ENCODE measurements at regions not wholly inside any gene's neighbourhood (a gene's known extent, or its start where the extent isn't known, plus 50 kb on each side); places are given as distances from the start of the nearest gene placed in this dataset.
"Not testable (repeated sequence)": the region's sequence is repeated elsewhere in the genome, so short reads cannot be mapped to it uniquely, and the experiment has no call there.

GRCh38 chr10:7108141-7108540, 302.7 kb downstream of the SFMBT2 start:
- H3K79me1 ChIP-seq (ENCODE audit: low read depth, low read length): no peaks in the 10 kb centered on the region
- no peak overlapping the region for H2BK5ac ChIP-seq (ENCODE audit: low read length)
- no peak overlapping the region for H3K4me3 ChIP-seq (ENCODE audit: low read length in 2 of 2)
- no peaks in the 10 kb centered on the region for H3K4me1 ChIP-seq (ENCODE audit: control insufficient read depth in 2 of 2, insufficient read depth in 1 of 2, low read depth in 1 of 2, low read length in 2 of 2)
- H2AFZ ChIP-seq (ENCODE audit: low read length): no peak overlapping the region
- no peak overlapping the region for H3K4me2 ChIP-seq (ENCODE audit: insufficient read depth, low read length, poor library complexity, severe bottlenecking)
- no peaks in the 10 kb centered on the region for H3K27me3 ChIP-seq (ENCODE audit: control insufficient read depth in 3 of 3, insufficient read depth in 3 of 3, low read depth in 1 of 3, low read length in 3 of 3)
- no CpG with 5 or more reads among the region's 3 CpGs for WGBS, 2 donors (ENCODE audit: extremely low coverage in 2 of 2, insufficient read length in 2 of 2, insufficient replicate concordance in 1 of 2)
- H2BK120ac ChIP-seq (ENCODE audit: low read depth, low read length): no peak overlapping the region
- no peak overlapping the region for H4K91ac ChIP-seq (ENCODE audit: low read depth, low read length, poor library complexity)
- peaks cover 0 to 2% of the 10 kb centered on the region in 2 donors for H3K9me3 ChIP-seq (replicated peaks in 1 of 2; ENCODE audit: control insufficient read depth in 2 of 2, insufficient read depth in 1 of 2, low read depth in 1 of 2, low read length in 2 of 2)
- H3K27ac ChIP-seq (replicated peaks; ENCODE audit: low read length): no peak overlapping the region
- no peak overlapping the region for H3K4ac ChIP-seq (ENCODE audit: low read length)
- no peak overlapping the region for H2AK5ac ChIP-seq (ENCODE audit: low read depth, low read length)
- H3K14ac ChIP-seq (ENCODE audit: low read length): no peak overlapping the region
- H4K8ac ChIP-seq (ENCODE audit: low read depth, low read length): no peak overlapping the region
- H2BK12ac ChIP-seq (ENCODE audit: low read length): no peak overlapping the region
- no peak for DNase-seq (ENCODE audit: low spot score)
- H3K18ac ChIP-seq (ENCODE audit: low read length): no peak overlapping the region
- no peak overlapping the region for H3K9ac ChIP-seq (ENCODE audit: low read depth, low read length, poor library complexity)
- no peak overlapping the region for H3K23ac ChIP-seq (ENCODE audit: low read depth, low read length, poor library complexity)
- H3K36me3 ChIP-seq (replicated peaks in 1 of 2; ENCODE audit: control insufficient read depth in 2 of 2, insufficient read depth in 2 of 2, low read length in 2 of 2): no peaks in the 10 kb centered on the region
- no peak overlapping the region for H2BK15ac ChIP-seq (ENCODE audit: low read length)

DNA sequence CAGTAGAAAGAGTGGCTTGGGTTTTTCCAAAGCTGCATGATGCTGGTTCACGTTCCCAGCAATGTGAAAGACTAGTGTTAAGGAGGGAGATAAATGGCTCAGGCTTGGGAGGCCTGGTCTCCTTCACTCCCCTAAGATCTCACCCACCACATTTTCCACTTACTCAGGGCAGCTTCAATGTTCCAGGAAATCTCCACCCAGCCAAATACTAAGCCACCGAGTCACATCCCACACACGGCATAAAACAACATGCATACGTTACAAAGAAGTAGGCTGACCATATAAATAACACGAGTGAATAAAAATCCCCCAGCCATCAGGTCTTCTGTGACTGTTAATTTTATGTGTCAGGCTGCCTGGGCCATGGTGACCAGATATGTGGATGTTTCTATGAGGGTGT, 303.5 kb downstream of the SFMBT2 start:
- H3K36me3 ChIP-seq (replicated peaks in 1 of 2; ENCODE audit: control insufficient read depth in 2 of 2, insufficient read depth in 2 of 2, low read length in 2 of 2): no peaks in the 10 kb centered on the region
- H3K4me2 ChIP-seq (ENCODE audit: insufficient read depth, low read length, poor library complexity, severe bottlenecking): no peak overlapping the region
- no peak for DNase-seq (ENCODE audit: low spot score)

GRCh38 chr10:7104379-7104778, 306.5 kb downstream of the SFMBT2 start:
- DNase-seq (ENCODE audit: low spot score); H3K4me1 ChIP-seq (ENCODE audit: control insufficient read depth in 2 of 2, insufficient read depth in 1 of 2, low read depth in 1 of 2, low read length in 2 of 2); H2AK5ac ChIP-seq (ENCODE audit: low read depth, low read length); H3K36me3 ChIP-seq (replicated peaks in 1 of 2; ENCODE audit: control insufficient read depth in 2 of 2, insufficient read depth in 2 of 2, low read length in 2 of 2); H3K9me3 ChIP-seq (replicated peaks in 1 of 2; ENCODE audit: control insufficient read depth in 2 of 2, insufficient read depth in 1 of 2, low read depth in 1 of 2, low read length in 2 of 2); H2AFZ ChIP-seq (ENCODE audit: low read length); H3K18ac ChIP-seq (ENCODE audit: low read length); H3K4me3 ChIP-seq (ENCODE audit: low read length in 2 of 2); H3K9ac ChIP-seq (ENCODE audit: low read depth, low read length, poor library complexity); H3K4me2 ChIP-seq (ENCODE audit: insufficient read depth, low read length, poor library complexity, severe bottlenecking); H3K27ac ChIP-seq (replicated peaks; ENCODE audit: low read length); H2BK120ac ChIP-seq (ENCODE audit: low read depth, low read length); H3K79me1 ChIP-seq (ENCODE audit: low read depth, low read length); H4K91ac ChIP-seq (ENCODE audit: low read depth, low read length, poor library complexity); H4K8ac ChIP-seq (ENCODE audit: low read depth, low read length); H3K4ac ChIP-seq (ENCODE audit: low read length); H3K27me3 ChIP-seq (ENCODE audit: control insufficient read depth in 3 of 3, insufficient read depth in 3 of 3, low read depth in 1 of 3, low read length in 3 of 3); H2BK5ac ChIP-seq (ENCODE audit: low read length); H3K14ac ChIP-seq (ENCODE audit: low read length); H2BK12ac ChIP-seq (ENCODE audit: low read length); H2BK15ac ChIP-seq (ENCODE audit: low read length); H3K23ac ChIP-seq (ENCODE audit: low read depth, low read length, poor library complexity): not testable (repeated sequence)
- no CpG with 5 or more reads among the region's 1 CpG for WGBS, 2 donors (ENCODE audit: extremely low coverage in 2 of 2, insufficient read length in 2 of 2, insufficient replicate concordance in 1 of 2)

More for the DNA sequence above, 303.5 kb downstream of the SFMBT2 start:
- no peak overlapping the region for H2BK5ac ChIP-seq (ENCODE audit: low read length)
- no peak overlapping the region for H3K18ac ChIP-seq (ENCODE audit: low read length)
- no peak overlapping the region for H3K14ac ChIP-seq (ENCODE audit: low read length)
- no peak overlapping the region for H4K91ac ChIP-seq (ENCODE audit: low read depth, low read length, poor library complexity)
- H3K23ac ChIP-seq (ENCODE audit: low read depth, low read length, poor library complexity): no peak overlapping the region
- no peak overlapping the region for H3K27ac ChIP-seq (replicated peaks; ENCODE audit: low read length)
- H3K9me3 ChIP-seq (replicated peaks in 1 of 2; ENCODE audit: control insufficient read depth in 2 of 2, insufficient read depth in 1 of 2, low read depth in 1 of 2, low read length in 2 of 2): peaks cover 0 to 2% of the 10 kb centered on the region in 2 donors
- no CpG with 5 or more reads among the region's 5 CpGs for WGBS, 2 donors (ENCODE audit: extremely low coverage in 2 of 2, insufficient read length in 2 of 2, insufficient replicate concordance in 1 of 2)
- no peak overlapping the region for H2AK5ac ChIP-seq (ENCODE audit: low read depth, low read length)
- no peaks in the 10 kb centered on the region for H3K27me3 ChIP-seq (ENCODE audit: control insufficient read depth in 3 of 3, insufficient read depth in 3 of 3, low read depth in 1 of 3, low read length in 3 of 3)
- no peak overlapping the region for H2AFZ ChIP-seq (ENCODE audit: low read length)
- H2BK15ac ChIP-seq (ENCODE audit: low read length): no peak overlapping the region
- H3K4ac ChIP-seq (ENCODE audit: low read length): no peak overlapping the region
- no peak overlapping the region for H3K4me3 ChIP-seq (ENCODE audit: low read length in 2 of 2)
- H3K9ac ChIP-seq (ENCODE audit: low read depth, low read length, poor library complexity): no peak overlapping the region
- H3K4me1 ChIP-seq (ENCODE audit: control insufficient read depth in 2 of 2, insufficient read depth in 1 of 2, low read depth in 1 of 2, low read length in 2 of 2): no peaks in the 10 kb centered on the region
- H2BK12ac ChIP-seq (ENCODE audit: low read length): no peak overlapping the region
- no peak overlapping the region for H2BK120ac ChIP-seq (ENCODE audit: low read depth, low read length)
- H4K8ac ChIP-seq (ENCODE audit: low read depth, low read length): no peak overlapping the region
- H3K79me1 ChIP-seq (ENCODE audit: low read depth, low read length): no peaks in the 10 kb centered on the region

GRCh38 chr10:7102557-7103349, 308.1 kb downstream of the SFMBT2 start:
- Histone ChIP-seq H2BK12ac (ENCODE audit: low read length) (no peak overlapping the region), H2BK120ac (ENCODE audit: low read depth, low read length) (no peak overlapping the region), H3K36me3 (replicated peaks in 1 of 2; ENCODE audit: control insufficient read depth in 2 of 2, insufficient read depth in 2 of 2, low read length in 2 of 2) (no peaks in the 10 kb centered on the region), H2BK15ac (ENCODE audit: low read length) (no peak overlapping the region), H3K4me1 (ENCODE audit: control insufficient read depth in 2 of 2, insufficient read depth in 1 of 2, low read depth in 1 of 2, low read length in 2 of 2) (no peaks in the 10 kb centered on the region), H3K4ac (ENCODE audit: low read length) (no peak overlapping the region), H2AFZ (ENCODE audit: low read length) (no peak overlapping the region), H3K4me2 (ENCODE audit: insufficient read depth, low read length, poor library complexity, severe bottlenecking) (no peak overlapping the region), H3K14ac (ENCODE audit: low read length) (no peak overlapping the region), H3K27ac (replicated peaks; ENCODE audit: low read length) (no peak overlapping the region), H3K79me1 (ENCODE audit: low read depth, low read length) (no peaks in the 10 kb centered on the region), H3K9ac (ENCODE audit: low read depth, low read length, poor library complexity) (no peak overlapping the region), H4K91ac (ENCODE audit: low read depth, low read length, poor library complexity) (no peak overlapping the region), H3K18ac (ENCODE audit: low read length) (no peak overlapping the region), H3K4me3 (ENCODE audit: low read length in 2 of 2) (no peak overlapping the region), H2BK5ac (ENCODE audit: low read length) (no peak overlapping the region), H3K27me3 (ENCODE audit: control insufficient read depth in 3 of 3, insufficient read depth in 3 of 3, low read depth in 1 of 3, low read length in 3 of 3) (no peaks in the 10 kb centered on the region), H4K8ac (ENCODE audit: low read depth, low read length) (no peak overlapping the region), H2AK5ac (ENCODE audit: low read depth, low read length) (no peak overlapping the region), H3K23ac (ENCODE audit: low read depth, low read length, poor library complexity) (no peak overlapping the region), H3K9me3 (replicated peaks in 1 of 2; ENCODE audit: control insufficient read depth in 2 of 2, insufficient read depth in 1 of 2, low read depth in 1 of 2, low read length in 2 of 2) (no peaks in the 10 kb centered on the region)
- no peak for DNase-seq (ENCODE audit: low spot score)
- WGBS, 2 donors (ENCODE audit: extremely low coverage in 2 of 2, insufficient read length in 2 of 2, insufficient replicate concordance in 1 of 2): no CpG with 5 or more reads among the region's 7 CpGs

Data from neuronal stem cell (in vitro differentiated cells).